ENCODE measurements at regions not wholly inside any gene's neighbourhood (a gene's known extent, or its start where the extent isn't known, plus 50 kb on each side); places are given as distances from the start of the nearest gene placed in this dataset.

GRCh38 chr2:163351966-163352365, 383.8 kb downstream of the FIGN start:
- no peak for TF ChIP-seq EZH2 (IDR thresholded peaks at IDR 0.05; ENCODE audit: borderline replicate concordance, insufficient read depth, low read depth, low read length, poor library complexity, severe bottlenecking)
- TF ChIP-seq, protein P1, sequence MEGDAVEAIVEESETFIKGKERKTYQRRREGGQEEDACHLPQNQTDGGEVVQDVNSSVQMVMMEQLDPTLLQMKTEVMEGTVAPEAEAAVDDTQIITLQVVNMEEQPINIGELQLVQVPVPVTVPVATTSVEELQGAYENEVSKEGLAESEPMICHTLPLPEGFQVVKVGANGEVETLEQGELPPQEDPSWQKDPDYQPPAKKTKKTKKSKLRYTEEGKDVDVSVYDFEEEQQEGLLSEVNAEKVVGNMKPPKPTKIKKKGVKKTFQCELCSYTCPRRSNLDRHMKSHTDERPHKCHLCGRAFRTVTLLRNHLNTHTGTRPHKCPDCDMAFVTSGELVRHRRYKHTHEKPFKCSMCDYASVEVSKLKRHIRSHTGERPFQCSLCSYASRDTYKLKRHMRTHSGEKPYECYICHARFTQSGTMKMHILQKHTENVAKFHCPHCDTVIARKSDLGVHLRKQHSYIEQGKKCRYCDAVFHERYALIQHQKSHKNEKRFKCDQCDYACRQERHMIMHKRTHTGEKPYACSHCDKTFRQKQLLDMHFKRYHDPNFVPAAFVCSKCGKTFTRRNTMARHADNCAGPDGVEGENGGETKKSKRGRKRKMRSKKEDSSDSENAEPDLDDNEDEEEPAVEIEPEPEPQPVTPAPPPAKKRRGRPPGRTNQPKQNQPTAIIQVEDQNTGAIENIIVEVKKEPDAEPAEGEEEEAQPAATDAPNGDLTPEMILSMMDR (IDR thresholded peaks at IDR 0.05), result no peak
